Erythroblast (primary cell): ENCODE measurements at regions not wholly inside any gene's neighbourhood (a gene's known extent, or its start where the extent isn't known, plus 50 kb on each side); places are given as distances from the start of the nearest gene placed in this dataset.

Source experiments
- DNase-seq, 2 experiments: peaks; one replicate each; lab custom pipeline; 2025; lab: John Stamatoyannopoulos, UW
- GATA1 ChIP-seq: IDR thresholded peaks from 2 replicates; pipeline ENCODE4 v1.6.1; 2011; ENCODE audit warnings: low read depth, mild to moderate bottlenecking, control low read depth, low read length, moderate library complexity
- POLR2A ChIP-seq: IDR thresholded peaks from 2 replicates; pipeline ENCODE4 v1.6.1; 2011; ENCODE audit warnings: mild to moderate bottlenecking, low read length

GRCh38 chr3:23656199-23656598, 149.6 kb upstream of the UBE2E1 start:
- TF ChIP-seq POLR2A (no peak), GATA1 (no peak)
- DNase-seq = no peak

- no peak for TF ChIP-seq POLR2A
- no peak for TF ChIP-seq GATA1
- DNase-seq = no peak
Observed at GRCh38 chr3:23656821-23657220, 148.9 kb upstream of the UBE2E1 start.

- TF ChIP-seq POLR2A (no peak), GATA1 (no peak)
- no peak for DNase-seq
Observed at GRCh38 chr3:23657647-23658046, 148.1 kb upstream of the UBE2E1 start.

- no peak for TF ChIP-seq GATA1
- no peak for TF ChIP-seq POLR2A
- DNase-seq = no peak
Observed at GRCh38 chr3:23659274-23659673, 146.5 kb upstream of the UBE2E1 start.

- TF ChIP-seq POLR2A = no peak
- TF ChIP-seq GATA1 = no peak
- no peak for DNase-seq
Observed at GRCh38 chr3:23659840-23660430, 145.8 kb upstream of the UBE2E1 start.

- DNase-seq = no peak
- TF ChIP-seq GATA1 (no peak), POLR2A (no peak)
Observed at GRCh38 chr3:23662079-23662617, 143.6 kb upstream of the UBE2E1 start.

GRCh38 chr3:23663246-23663645, 142.5 kb upstream of the UBE2E1 start:
- DNase-seq = no peak
- TF ChIP-seq GATA1 (no peak), POLR2A (no peak)

- TF ChIP-seq POLR2A (no peak), GATA1 (no peak)
- DNase-seq = no peak
Observed at GRCh38 chr3:23663661-23664186, 142.0 kb upstream of the UBE2E1 start.

- TF ChIP-seq POLR2A (no peak), GATA1 (no peak)
- DNase-seq = no peak
Observed at GRCh38 chr3:23664459-23664858, 141.3 kb upstream of the UBE2E1 start.

GRCh38 chr3:23665741-23666140, 140.0 kb upstream of the UBE2E1 start:
- no peak for DNase-seq
- TF ChIP-seq GATA1 (no peak), POLR2A (no peak)

GRCh38 chr3:23666818-23667217, 138.9 kb upstream of the UBE2E1 start:
- TF ChIP-seq GATA1 (no peak), POLR2A (no peak)
- DNase-seq = no peak

GRCh38 chr3:23667536-23668429, 138.0 kb upstream of the UBE2E1 start:
- no peak for DNase-seq
- TF ChIP-seq GATA1 (no peak), POLR2A (no peak)

GRCh38 chr3:23668430-23668904, 137.3 kb upstream of the UBE2E1 start:
- TF ChIP-seq GATA1 (no peak), POLR2A (no peak)
- no peak for DNase-seq

GRCh38 chr3:23669541-23670255, 136.1 kb upstream of the UBE2E1 start:
- TF ChIP-seq GATA1 (no peak), POLR2A (no peak)
- DNase-seq = no peak
